GM12878 (cell line): ENCODE measurements at regions not wholly inside any gene's neighbourhood (a gene's known extent, or its start where the extent isn't known, plus 50 kb on each side); places are given as distances from the start of the nearest gene placed in this dataset.

ENCODE experiments used
- ATAC-seq: fragments of 200-7000 bp; cut with Tn5 transposase; 3 replicates; pipeline ENCODE4 v1.9.1; 2020; ENCODE audit warnings: mild to moderate bottlenecking, moderate library complexity
- BruUV-seq: library from RNA; stranded (reverse); fragments of 400-500 nt; replicated peaks from 2 replicates; lab custom pipeline; 2021; lab: Mats Ljungman, UMichigan
- CTCF ChIA-PET: fragments of 300-600 bp; sonication (Branson Sonifier 250); formaldehyde crosslinking; extraction: SDS; loops from one replicate; lab custom pipeline; 2021; ENCODE audit warnings: inconsistent platforms; lab: Yijun Ruan, JAX
- POLR2A ChIA-PET: fragments of 350-600 bp; formaldehyde crosslinking; extraction: SDS; loops from one replicate; lab custom pipeline; 2021; ENCODE audit warnings: inconsistent platforms; lab: Charles Lee
- RAD21 ChIA-PET: fragments of 300-600 bp; sonication (Branson Sonifier 250); formaldehyde crosslinking; loops from one replicate; lab custom pipeline; 2023; ENCODE audit warnings: antibody characterized with exemption; ENCODE audit not compliant: unreplicated experiment; lab: Charles Lee
- SMC1A ChIA-PET: fragments of 300-600 bp; sonication (Branson Sonifier 250); formaldehyde crosslinking; loops from one replicate; lab custom pipeline; 2023; ENCODE audit not compliant: unreplicated experiment, uncharacterized antibody; lab: Charles Lee
- DNase-seq: peaks from one replicate; pipeline ENCODE4 v3.0.0-alpha.2; 2011; ENCODE audit warnings: low read depth, low spot score
- FAIRE-seq: peaks from 3 replicates; lab custom pipeline; 2011; peaks lifted over from hg19 to GRCh38; lab: Jason Lieb, UNC
- H2AFZ ChIP-seq: 2 replicates; pipeline ENCODE4 v1.6.0; 2011; ENCODE audit warnings: low read depth, low read length, control low read depth; ENCODE audit not compliant: control insufficient read depth
- H3K27ac ChIP-seq: 2 replicates; pipeline ENCODE4 v1.5.1; 2011; ENCODE audit warnings: control low read depth; ENCODE audit not compliant: control insufficient read depth, insufficient read depth
- H3K27me3 ChIP-seq, 2 experiments: replicated peaks in 1 of 2; 2 replicates each; pipeline versions ENCODE4 v1.6.0 to v1.6.1; 2011; ENCODE audit warnings: low read length in 1 of 2; ENCODE audit not compliant: control insufficient read depth in 2 of 2, insufficient read depth in 2 of 2
- H3K36me3 ChIP-seq, 2 experiments: 2 replicates each; pipeline ENCODE4 v1.5.1; 2011; ENCODE audit warnings: low read length in 1 of 2; ENCODE audit not compliant: control insufficient read depth in 2 of 2, insufficient read depth in 2 of 2
- H3K4me1 ChIP-seq: 2 replicates; pipeline ENCODE4 v1.6.1; 2011; ENCODE audit warnings: mild to moderate bottlenecking, low read length, moderate library complexity, mixed read lengths; ENCODE audit not compliant: control insufficient read depth, insufficient read depth
- H3K4me2 ChIP-seq: 2 replicates; pipeline ENCODE4 v1.6.0; 2011; ENCODE audit warnings: control low read depth; ENCODE audit not compliant: control insufficient read depth, insufficient read depth
- H3K4me3 ChIP-seq: fragments of 200-600 bp; sonication (generic); 2 replicates; pipeline ENCODE4 v1.5.1; 2016
- H3K79me2 ChIP-seq: 2 replicates; pipeline ENCODE4 v1.6.0; 2011; ENCODE audit warnings: low read length; ENCODE audit not compliant: control insufficient read depth, insufficient read depth
- H3K9ac ChIP-seq: 2 replicates; pipeline ENCODE4 v1.8.0; 2011; ENCODE audit warnings: low read length, control low read depth, mixed read lengths; ENCODE audit not compliant: control insufficient read depth, insufficient read depth
- H3K9me3 ChIP-seq: replicated peaks from 3 replicates; pipeline ENCODE4 v1.5.1; 2011; ENCODE audit warnings: mild to moderate bottlenecking, low read length; ENCODE audit not compliant: control insufficient read depth, insufficient read depth
- H4K20me1 ChIP-seq: 2 replicates; pipeline ENCODE4 v1.6.0; 2011; ENCODE audit not compliant: control insufficient read depth, insufficient read depth
- ATF2 ChIP-seq: IDR thresholded peaks from 2 replicates; pipeline ENCODE4 v1.6.1; 2012; ENCODE audit warnings: low read length, inconsistent platforms
- BHLHE40 ChIP-seq, 2 experiments: fragments of 450-650 bp in 1 of 2; IDR thresholded peaks; 2 replicates each; pipeline ENCODE4 v1.6.1; 2011 to 2017; ENCODE audit warnings: low read depth in 2 of 2, borderline replicate concordance in 1 of 2, improper control_type of control experiment in 1 of 2, low read length in 1 of 2, mild to moderate bottlenecking in 1 of 2
- CBX3 ChIP-seq: fragments of 200-600 bp; sonication (generic); IDR thresholded peaks from 2 replicates; pipeline ENCODE4 v1.6.1; 2016; ENCODE audit warnings: low read depth, borderline replicate concordance
- CREB1 ChIP-seq: IDR thresholded peaks from 2 replicates; pipeline ENCODE4 v1.6.1; 2012; ENCODE audit warnings: low read depth, mild to moderate bottlenecking, inconsistent platforms
- NRF1 ChIP-seq: conservative IDR thresholded peaks from 2 replicates; pipeline ENCODE4 v1.6.1; 2011; ENCODE audit warnings: mild to moderate bottlenecking, low read depth, low read length, improper control_type of control experiment
- PBX3 ChIP-seq: IDR thresholded peaks from 2 replicates; pipeline ENCODE4 v1.6.1; 2011; ENCODE audit warnings: mild to moderate bottlenecking, low read depth, low read length, moderate library complexity; ENCODE audit not compliant: insufficient replicate concordance
- PML ChIP-seq: IDR thresholded peaks from 2 replicates; pipeline ENCODE4 v1.6.1; 2012; ENCODE audit warnings: low read length, inconsistent platforms
- RAD51 ChIP-seq: fragments of 450-650 bp; IDR thresholded peaks from 2 replicates; pipeline ENCODE4 v1.6.1; 2016; ENCODE audit warnings: moderate library complexity, mild to moderate bottlenecking, inconsistent platforms
- SREBF2 ChIP-seq: IDR thresholded peaks from 2 replicates; pipeline ENCODE4 v1.6.1; 2012; ENCODE audit warnings: mild to moderate bottlenecking, low read length
- YY1 ChIP-seq: IDR thresholded peaks from 2 replicates; pipeline ENCODE4 v1.6.1; 2011; ENCODE audit warnings: low read depth, mild to moderate bottlenecking, low read length
- ZBED1 ChIP-seq: IDR thresholded peaks from 2 replicates; pipeline ENCODE4 v1.6.1; 2016; ENCODE audit warnings: borderline replicate concordance
- WGBS: methylation state at CpG from one replicate; pipeline ENCODE4 v1.1.6; 2016; ENCODE audit warnings: low lambda C conversion rate; ENCODE audit not compliant: insufficient replicate concordance, insufficient coverage; ENCODE audit errors: missing lambda C conversion rate; 5-methylcytosine and 5-hydroxymethylcytosine counted together
- in situ Hi-C: fragments of 300-500 bp; cut with MboI; formaldehyde crosslinking; loops from 9 replicates; pipeline ENCODE4 v1.14.3; 2018; ENCODE audit warnings: mixed read lengths
- intact Hi-C: fragments of 100-400 bp; cut with micrococcal nuclease; formaldehyde crosslinking; loops from one replicate; pipeline ENCODE4 v1.14.2; 2022; ENCODE audit not compliant: unreplicated experiment

GRCh38 chr20:20806121-20807095, 94.0 kb upstream of the RALGAPA2 start (continued):
- TF ChIP-seq PBX3 (no peak), CREB1 (no peak), PML (no peak), ZBED1 (no peak)
- TF ChIP-seq, all 136 proteins: peak for 0

- Histone ChIP-seq H4K20me1 (no peaks in the 10 kb centered on the region), H3K4me3 (no peak overlapping the region), H2AFZ (no peak overlapping the region), H3K4me2 (no peak overlapping the region), H3K27me3 (peaks cover 0 to 3% of the 10 kb centered on the region in 2 experiments; a peak in 2 of 4 replicates), H3K9ac (no peak overlapping the region), H3K36me3 (no peaks in the 10 kb centered on the region), H3K79me2 (no peaks in the 10 kb centered on the region), H3K4me1 (no peaks in the 10 kb centered on the region), H3K9me3 (no peaks in the 10 kb centered on the region), H3K27ac (no peak overlapping the region)
- FAIRE-seq = no peak
- intact Hi-C loops (no loop called here), in situ Hi-C loops (no loop called here)
- ChIA-PET RAD21 (no interaction called here), POLR2A (no interaction called here), CTCF (no interaction called here), SMC1A (no interaction called here)
- no TSS peak for BruUV-seq
- TF ChIP-seq ATF2 (no peak), YY1 (no peak), BHLHE40 (IDR thresholded peaks at IDR 0.05; ENCODE audit: borderline replicate concordance in 1 of 2, low read depth in 2 of 2, low read length in 1 of 2) (no peak), NRF1 (no peak), RAD51 (no peak), CBX3 (no peak), SREBF2 (no peak)
- no peak for ATAC-seq
- 69% methylated on average over 3 of the region's 3 CpGs for WGBS
- DNase-seq = no peak
Measured at GRCh38 chr20:20803011-20803410, 90.6 kb upstream of the RALGAPA2 start.
